Kidney epithelial cell (primary cell): ENCODE measurements at regions not wholly inside any gene's neighbourhood (a gene's known extent, or its start where the extent isn't known, plus 50 kb on each side); places are given as distances from the start of the nearest gene placed in this dataset.

Experiments
- DNase-seq: peaks from one replicate; pipeline ENCODE4 v3.0.0-alpha.2; 2010; ENCODE audit warnings: low read depth
- H3K27me3 ChIP-seq: 2 replicates; pipeline ENCODE4 v1.6.0; 2011; ENCODE audit warnings: low read length; ENCODE audit not compliant: control insufficient read depth, insufficient read depth
- H3K36me3 ChIP-seq: 2 replicates; pipeline ENCODE4 v1.5.1; 2011; ENCODE audit warnings: low read length; ENCODE audit not compliant: control insufficient read depth, insufficient read depth
- H3K4me3 ChIP-seq: 2 replicates; pipeline ENCODE4 v1.5.1; 2011; ENCODE audit warnings: low read depth, mild to moderate bottlenecking, control low read depth, low read length
- CTCF ChIP-seq: IDR thresholded peaks from 2 replicates; pipeline ENCODE4 v1.5.1; 2011; ENCODE audit warnings: mild to moderate bottlenecking, moderate library complexity, low read length, control low read depth, inconsistent platforms; ENCODE audit not compliant: insufficient read depth, poor library complexity, severe bottlenecking

GRCh38 chr3:98644168-98644567 lies 50.8 kb upstream of the CPOX start:
- H3K36me3 ChIP-seq = no peaks in the 10 kb centered on the region
- no peak for TF ChIP-seq CTCF
- DNase-seq = no peak
- H3K4me3 ChIP-seq = no peak overlapping the region
- no peaks in the 10 kb centered on the region for H3K27me3 ChIP-seq

GRCh38 chr3:98645039-98645438 lies 51.6 kb upstream of the CPOX start:
- DNase-seq = no peak
- no peak overlapping the region for H3K4me3 ChIP-seq
- no peaks in the 10 kb centered on the region for H3K36me3 ChIP-seq
- H3K27me3 ChIP-seq = no peaks in the 10 kb centered on the region
- TF ChIP-seq CTCF = no peak

GRCh38 chr3:98646680-98647079 lies 53.3 kb upstream of the CPOX start:
- Histone ChIP-seq H3K4me3 (no peak overlapping the region), H3K27me3 (no peaks in the 10 kb centered on the region), H3K36me3 (no peaks in the 10 kb centered on the region)
- TF ChIP-seq CTCF = no peak
- no peak for DNase-seq

GRCh38 chr3:98647197-98647596 lies 53.8 kb upstream of the CPOX start:
- Histone ChIP-seq H3K4me3 (no peak overlapping the region), H3K36me3 (no peaks in the 10 kb centered on the region), H3K27me3 (no peaks in the 10 kb centered on the region)
- no peak for DNase-seq
- TF ChIP-seq CTCF = no peak

GRCh38 chr3:98650971-98651779 lies 57.8 kb upstream of the CPOX start:
- no peaks in the 10 kb centered on the region for H3K27me3 ChIP-seq
- TF ChIP-seq CTCF = no peak
- no peak overlapping the region for H3K4me3 ChIP-seq
- H3K36me3 ChIP-seq = no peaks in the 10 kb centered on the region
- DNase-seq = no peak

- TF ChIP-seq CTCF = no peak
- DNase-seq = no peak
- no peaks in the 10 kb centered on the region for H3K36me3 ChIP-seq
- no peak overlapping the region for H3K4me3 ChIP-seq
- no peaks in the 10 kb centered on the region for H3K27me3 ChIP-seq
These were observed 58.3 kb upstream of the CPOX start for GRCh38 chr3:98651780-98652077.
